Fibroblast of upper back skin (primary cell): ENCODE measurements at regions not wholly inside any gene's neighbourhood (a gene's known extent, or its start where the extent isn't known, plus 50 kb on each side); places are given as distances from the start of the nearest gene placed in this dataset.
"Not testable (repeated sequence)": the region's sequence is repeated elsewhere in the genome, so short reads cannot be mapped to it uniquely, and the experiment has no call there.

Experiments
- DNase-seq: peaks from one replicate; pipeline ENCODE4 v3.0.0-alpha.2; 2013

DNA sequence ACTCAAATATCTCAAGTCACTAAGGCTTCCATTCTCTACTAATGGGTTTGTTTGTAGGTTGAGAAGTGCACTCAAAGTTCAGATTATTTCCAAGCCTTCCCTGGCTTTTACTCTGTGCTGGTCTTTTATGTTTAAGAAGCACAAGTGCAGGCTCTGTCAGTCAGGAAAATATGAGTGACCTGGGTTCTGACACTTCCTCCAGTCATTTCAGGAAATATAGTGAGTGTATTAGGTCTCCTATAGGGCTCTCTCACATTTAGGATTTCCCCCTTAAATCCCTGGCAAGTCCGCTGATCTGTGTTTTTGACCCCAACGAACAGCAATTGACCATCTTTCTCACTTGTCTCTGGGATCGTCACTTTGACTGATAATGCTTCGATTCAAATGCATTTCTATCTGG is 210.2 kb downstream of the ARPP21 start:
- no peak for DNase-seq

DNA sequence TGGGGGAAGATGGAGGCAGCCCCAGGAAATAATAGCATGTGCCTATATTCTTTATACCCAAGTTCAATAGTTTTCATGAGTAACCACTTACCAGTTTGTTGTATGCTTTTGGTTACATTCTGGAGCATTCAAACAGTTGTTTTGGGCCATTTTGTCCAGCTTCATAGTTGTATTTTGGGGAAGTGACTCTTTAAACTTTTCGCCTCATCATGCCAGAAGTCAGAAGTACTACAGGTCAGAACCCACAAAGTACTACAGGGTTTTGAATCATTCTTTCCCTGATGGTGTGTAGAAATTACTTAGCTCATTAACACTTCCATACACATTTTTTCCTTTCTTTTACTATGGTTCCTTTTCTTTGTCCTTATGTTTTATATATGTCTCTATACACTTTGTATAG is 210.6 kb downstream of the ARPP21 start:
- no peak for DNase-seq

DNA sequence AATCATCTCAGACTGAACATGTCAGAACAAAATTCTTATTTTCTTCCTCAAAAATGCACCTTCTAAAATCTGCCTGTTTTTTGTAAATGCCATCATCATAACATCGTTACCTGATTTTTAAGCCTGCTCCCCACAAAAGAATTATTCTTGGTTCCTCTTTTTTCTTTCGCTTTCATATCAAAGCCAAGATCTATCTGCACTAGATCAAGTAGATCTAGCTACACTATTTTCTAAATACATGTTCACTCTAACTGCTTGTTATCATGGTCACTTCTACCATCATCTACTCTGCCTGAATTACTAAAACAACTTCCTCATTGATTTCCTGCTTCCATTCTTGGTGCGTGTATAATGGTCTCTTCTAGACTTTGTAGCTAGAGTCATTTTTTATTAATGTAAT is 217.7 kb downstream of the ARPP21 start:
- DNase-seq, result no peak

DNA sequence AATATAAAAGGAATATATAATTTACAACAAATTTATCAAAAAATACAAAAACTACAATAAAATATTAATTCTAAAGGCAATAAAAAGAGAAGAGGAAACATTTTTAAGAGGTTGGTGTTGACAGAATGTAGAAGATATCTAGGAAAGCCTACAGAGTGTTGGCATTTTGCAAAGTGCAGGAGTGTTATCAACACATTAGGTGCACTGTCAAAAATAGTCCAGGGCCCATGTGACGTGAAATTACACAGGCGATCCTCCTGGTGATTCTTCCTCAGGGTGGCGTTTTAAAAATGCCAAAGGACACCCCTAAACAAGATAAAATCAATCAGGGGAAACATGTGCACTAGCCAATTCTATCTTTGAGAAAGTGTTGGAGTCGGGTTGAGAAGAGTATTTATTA is 222.7 kb downstream of the ARPP21 start:
- DNase-seq, result no peak

DNA sequence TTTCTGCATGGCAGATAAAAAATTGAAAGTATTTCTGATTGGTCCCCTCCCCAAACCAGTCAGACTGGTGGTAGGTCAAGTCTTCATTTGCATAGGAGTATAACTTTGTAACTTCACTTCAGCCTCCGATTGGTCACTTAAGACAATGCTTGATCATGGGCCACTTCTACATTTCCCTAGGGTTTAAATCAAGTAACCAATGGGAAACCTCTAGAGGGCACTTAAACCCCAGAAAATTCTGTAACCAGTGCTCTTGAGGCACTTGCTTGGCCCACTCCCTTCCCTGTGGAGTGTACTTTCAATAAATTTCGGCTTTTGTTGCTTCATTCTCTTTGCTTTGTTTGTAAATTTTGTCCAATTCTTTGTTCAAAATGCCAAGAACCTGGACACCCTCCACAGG is 225.5 kb downstream of the ARPP21 start:
- DNase-seq, result no peak

DNA sequence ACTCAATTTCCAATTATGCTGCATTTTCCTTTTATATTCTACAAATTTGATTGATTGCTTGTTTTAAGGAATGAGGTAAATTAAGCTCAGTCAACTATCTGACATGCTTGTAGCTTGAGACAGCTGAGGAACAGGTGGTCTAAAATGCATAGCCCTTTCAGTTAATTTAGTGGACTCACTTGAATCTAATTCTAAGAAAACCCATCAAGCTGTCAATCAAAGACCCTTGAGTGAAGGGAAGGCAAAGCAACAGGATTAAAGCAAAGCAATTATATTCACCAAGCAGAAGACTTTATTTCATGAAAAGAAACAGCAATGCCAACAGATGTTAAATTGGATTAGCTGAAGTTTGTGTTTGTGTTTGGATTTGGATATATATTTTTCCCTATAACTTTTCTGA is 228.5 kb downstream of the ARPP21 start:
- DNase-seq, result no peak

DNA sequence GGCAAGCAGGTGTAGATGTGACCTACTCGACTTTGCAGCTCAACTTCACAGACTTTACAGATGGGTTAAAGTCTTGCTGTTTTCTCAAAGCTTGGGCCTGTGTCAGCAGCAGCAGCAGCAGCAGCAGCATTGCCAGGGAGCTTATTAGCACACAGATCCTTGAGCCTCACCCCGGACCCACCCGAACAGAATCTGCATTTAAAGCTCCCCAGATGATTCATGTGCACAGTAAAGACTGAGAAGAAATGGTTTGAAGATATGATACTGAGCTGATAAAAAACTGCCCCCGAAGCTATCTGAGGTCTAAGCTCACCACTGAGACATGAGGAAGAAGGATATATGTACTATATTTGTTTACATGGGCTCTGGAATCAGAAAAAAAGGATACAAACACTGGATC is 231.7 kb downstream of the ARPP21 start:
- DNase-seq, result no peak

DNA sequence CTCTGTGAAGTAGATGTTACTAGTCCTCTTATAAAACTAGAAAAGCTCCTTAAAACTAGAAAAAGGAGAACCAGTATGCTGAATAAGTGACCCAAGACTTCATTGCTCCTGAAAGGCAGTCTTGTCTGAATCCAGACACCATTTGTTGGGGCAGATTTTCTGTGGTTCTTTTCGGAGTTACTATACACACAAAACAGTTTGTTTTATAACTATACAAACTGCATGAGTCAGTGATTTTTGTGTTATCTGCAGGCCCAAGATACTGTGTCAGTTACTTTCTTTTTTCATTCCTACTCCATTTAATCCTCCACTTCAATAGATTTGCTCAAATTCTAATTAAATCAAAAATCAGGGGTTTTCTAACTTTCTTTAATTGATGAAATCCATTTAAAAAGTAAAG is 244.6 kb downstream of the ARPP21 start:
- DNase-seq, result no peak

DNA sequence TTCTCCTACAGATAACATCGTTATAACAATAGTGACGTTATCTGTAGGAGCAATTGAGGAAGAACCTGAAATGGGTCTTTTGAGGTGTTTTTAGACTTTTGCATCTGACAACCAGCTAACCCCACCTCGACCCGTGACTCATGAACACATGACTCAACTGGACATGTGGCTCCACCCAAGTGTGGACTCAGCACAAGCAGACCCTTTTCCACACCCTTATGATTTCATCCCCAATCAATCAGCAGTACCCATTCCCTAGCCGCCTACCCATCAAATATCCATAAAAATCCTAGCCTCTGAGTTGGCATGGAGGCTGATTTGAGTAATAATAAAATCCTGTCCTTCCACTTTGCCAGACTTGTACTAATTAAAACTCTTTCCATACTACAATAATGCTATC is 255.4 kb downstream of the ARPP21 start:
- no peak for DNase-seq

DNA sequence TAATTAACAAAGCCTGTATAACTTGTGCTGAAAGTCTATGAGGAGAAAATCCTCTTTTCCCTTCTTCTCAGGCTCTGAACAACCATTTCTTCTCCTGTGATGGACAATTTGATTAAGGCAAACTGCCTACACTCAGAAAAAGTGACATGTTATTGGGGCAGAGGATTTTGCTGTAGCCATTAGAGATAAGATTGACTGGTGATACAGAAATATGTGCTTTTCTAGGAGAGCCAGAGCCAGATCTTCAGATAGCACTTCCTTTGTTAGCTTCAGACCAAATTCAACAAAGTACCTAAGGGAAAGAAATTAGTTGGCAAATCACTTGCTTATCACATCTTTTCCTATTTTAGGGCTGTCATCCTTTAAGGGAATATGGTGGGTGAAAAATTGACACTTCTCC is 259.9 kb downstream of the ARPP21 start:
- DNase-seq, result no peak

DNA sequence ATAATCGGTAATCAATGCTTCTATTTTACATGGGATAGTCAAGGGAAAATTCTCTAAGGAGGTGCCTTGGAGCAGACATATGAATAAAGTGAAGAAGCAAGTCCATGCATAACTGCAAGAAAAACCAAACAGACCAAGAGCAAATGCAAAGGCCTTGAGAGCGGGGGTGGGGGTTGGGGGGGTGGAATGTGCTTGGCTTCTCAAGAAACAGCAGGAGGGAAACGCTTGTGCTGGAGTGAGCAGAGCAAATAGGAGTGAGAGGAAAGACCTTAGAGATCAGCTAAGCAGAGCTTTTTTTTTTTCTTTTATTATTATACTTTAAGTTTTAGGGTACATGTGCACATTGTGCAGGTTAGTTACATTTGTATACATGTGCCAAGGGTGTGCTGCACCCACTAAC is 260.8 kb downstream of the ARPP21 start:
- DNase-seq, result no peak

DNA sequence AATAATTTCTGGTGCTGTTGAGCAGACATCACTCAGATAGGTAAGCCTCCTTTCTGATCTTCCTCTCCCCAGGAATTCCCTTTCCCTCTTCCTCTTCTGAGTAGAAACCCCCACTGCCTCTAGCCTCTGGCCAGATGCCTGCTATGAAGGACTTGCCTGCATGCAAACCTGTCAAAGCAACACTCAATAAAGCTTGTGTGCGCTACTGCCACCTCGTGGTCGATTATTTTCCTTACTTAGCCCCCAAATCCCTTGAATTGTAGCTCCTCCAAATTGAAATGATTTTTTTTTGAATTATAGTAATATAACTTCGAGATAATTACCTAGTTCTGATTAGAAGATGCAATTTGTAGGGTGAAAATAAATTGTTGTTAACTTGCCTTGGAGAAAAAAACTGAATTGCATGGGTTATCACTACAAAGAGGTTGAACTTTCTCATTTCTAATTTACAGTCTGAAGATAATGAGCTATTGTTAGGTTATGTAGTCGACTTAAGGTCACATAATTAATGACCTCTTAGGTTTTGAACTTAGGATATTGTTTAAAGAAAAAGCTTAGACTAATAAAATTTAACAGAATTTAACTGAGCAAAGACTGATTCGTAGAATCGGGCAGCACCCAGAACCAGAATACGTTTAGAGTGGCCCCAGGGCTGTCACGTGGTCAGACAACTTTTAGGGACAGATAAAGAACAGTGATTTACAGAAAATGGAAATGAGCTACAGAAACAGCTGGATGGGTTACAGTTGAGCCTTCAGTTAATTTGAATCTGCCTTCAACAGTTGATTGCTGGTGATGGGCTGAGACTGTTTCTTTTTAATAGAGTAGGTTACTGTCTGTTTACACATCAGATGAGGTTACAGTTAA is 269.3 kb downstream of the ARPP21 start:
- peak; percentile 68 for DNase-seq

DNA sequence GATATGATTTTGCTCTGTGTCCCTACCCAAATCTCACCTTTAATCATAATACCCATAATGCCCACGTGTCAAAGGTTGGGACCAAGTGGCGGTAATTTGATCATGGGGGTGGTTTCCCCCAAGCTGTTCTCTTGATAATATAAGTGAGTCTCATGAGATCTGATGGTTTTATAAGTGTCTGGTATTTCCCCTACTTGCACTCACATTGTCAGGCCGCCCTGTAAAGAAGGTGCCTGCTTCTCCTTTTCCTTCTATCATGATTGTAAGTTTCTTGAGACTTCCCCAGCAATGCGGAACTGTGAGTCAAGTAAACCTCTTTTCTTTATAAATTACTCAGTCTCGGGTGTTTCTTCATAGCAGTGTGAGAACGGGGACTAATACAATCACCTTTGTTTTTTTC is 279.8 kb downstream of the ARPP21 start:
- no peak for DNase-seq

DNA sequence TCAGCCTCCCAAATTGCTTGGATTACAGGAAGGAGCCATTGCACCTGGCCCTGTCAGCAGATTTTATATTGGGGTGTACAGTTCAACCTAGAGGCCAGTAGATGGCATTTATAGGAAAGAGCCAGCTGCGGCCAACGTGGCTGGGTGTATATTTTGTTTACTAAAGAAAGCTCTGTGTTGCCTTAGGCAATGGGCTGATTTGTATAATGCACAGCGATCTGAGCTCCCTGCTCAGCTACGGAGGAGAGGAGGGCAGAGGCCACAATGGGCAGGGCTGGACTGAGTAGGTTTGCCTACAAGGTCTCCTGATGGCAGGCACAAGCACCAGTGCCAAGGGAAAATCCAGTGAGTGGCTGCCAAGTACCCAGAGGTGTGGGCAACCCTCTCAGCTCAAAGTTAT is 282.4 kb downstream of the ARPP21 start:
- DNase-seq, result no peak

DNA sequence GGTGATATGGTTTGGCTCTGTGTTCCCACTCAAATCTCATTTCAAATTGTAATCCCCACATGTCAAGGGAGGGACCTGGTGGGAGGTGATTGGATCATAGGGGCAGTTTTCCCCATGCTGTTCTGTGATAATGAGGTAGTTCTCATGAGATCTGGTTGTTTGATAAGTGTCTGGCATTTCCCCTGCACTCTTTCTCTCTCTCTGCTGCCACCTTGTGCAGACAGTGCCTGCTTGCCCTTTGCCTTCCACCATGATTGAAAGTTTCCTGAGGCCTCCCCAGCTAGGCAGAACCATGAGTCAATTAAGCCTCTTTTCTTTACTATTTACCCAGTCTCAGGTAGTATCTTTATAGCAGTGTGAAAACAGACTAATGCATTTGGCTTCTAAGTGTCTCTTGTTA is 284.7 kb downstream of the ARPP21 start:
- not testable (repeated sequence) for DNase-seq

DNA sequence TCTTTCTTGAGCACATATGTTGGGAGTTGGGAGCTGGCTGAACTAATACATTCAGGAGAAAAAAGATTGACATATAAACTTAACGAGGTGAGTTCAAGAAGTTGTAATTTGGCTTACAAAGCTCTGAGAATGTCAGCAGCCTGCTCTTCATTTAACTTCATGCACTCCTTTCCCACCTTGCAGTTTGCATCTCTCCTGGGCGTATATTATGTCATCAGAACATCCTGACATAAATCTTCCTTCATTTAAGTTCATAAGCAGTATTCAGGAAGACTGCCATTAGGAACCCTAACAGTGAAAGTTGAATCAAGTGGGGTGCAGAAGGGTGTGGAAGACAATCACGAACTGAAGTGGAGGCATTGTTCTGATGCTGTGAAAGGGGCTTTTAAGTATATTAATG is 288.1 kb downstream of the ARPP21 start:
- DNase-seq, result no peak

DNA sequence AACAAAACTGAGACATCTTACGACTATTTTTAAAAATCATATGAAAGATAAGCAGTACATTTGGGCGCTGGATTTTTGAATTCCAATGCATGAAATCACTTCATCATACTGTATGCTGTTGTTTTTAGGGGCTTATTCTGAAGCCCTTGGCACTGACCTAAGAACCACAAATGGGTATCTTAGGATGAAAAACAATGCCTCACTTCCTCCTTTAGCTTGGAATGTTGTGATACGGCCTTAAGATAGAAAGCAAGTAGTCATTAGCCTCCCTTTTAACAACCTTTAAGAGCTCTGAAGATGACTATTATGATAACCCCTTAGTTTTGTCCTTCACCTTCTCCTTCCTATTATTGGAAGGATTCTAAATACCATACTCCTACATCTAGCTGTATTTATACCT is 289.8 kb downstream of the ARPP21 start:
- peak; percentile 28 for DNase-seq

DNA sequence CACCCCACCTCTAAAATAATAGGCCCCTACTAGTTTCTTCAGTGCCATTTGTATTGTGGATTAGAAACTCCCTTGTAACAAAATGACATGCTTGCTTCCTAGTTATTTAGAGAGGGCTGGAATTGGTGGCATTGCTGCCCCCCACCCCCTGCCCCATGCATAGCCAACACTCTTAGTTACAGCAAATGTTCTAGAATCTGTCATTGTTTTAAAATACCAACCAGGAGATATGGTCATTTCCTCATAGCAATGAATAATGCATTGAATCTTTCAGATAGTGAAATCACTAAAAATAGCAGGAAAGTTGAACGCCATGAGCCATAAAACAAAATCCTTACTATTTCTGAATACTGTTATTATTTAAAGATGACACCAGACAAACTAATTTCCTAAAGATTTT is 292.5 kb downstream of the ARPP21 start:
- peak; percentile 7 for DNase-seq

DNA sequence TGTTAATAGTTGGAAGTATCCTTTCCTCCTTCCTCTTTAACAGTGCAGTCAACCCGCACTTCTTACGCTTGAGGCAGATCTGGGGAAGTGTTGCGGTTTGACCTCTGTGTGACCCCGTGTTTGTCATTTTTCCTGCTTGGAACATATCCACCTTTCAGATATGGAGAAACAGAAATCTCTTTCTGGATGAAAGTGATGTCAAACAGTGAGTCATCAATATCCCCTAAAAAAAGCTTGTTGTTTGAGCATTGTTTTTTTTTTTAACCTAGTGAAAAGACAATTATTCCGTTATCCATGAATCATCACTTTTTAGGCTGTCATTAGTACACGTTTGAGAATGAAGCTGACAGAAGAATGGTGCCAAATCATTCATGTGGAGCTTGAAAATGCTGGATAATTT is 293.7 kb downstream of the ARPP21 start:
- DNase-seq, result peak; percentile 80

DNA sequence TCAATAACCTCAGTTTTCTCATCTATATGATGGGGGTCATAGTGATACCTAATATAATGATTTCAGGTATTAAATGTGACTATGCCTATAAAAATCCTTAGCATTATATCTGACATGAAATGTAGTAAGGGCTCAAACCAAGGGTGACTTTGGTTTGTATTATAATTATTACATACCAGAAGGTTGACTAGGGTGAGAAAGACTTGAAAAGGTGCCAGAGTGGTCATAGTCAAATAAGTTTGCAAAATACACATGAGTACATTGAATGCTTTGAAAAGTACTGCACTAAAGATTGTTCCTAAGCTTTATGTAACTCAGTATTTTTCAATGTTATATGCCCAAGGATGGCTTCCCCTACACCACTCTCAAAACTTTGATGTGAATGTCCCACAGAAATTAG is 297.2 kb downstream of the ARPP21 start:
- DNase-seq, result peak; percentile 62

DNA sequence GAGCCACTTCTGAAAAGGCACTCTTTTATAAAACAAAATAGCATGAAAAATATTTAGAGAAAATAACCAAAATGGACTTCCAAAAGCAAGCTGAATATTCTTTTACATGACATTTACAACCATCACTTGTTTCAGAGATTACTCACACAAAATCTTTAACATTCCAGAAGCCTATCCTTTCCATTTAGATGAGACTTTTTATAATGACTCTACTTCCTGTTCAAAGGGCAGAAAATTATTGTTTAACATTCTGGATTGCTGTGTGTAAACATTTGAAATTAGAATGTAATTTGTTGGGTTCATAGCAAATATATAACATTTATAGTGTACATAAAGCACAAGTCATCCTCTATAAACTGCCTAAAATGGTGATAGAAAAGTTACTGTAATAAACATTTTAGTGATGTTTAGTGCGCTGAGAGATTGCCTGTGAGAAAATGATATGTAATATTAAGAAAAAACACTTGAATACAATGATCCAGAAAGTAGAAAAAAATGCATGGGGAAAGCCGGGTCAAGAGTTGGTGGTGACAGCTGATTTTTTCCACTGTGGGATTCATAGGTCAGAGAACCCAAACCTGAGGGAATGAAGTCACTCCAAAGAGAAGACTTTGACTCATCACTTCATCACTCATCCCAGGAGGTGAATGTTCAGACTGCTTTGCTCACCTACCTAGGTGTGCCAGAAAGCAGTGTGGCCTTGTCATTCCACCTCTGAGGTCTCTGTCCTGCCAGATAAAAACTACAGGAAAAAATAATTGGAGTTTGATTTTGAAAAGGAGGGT is 305.8 kb downstream of the ARPP21 start:
- DNase-seq, result peak; percentile 32

DNA sequence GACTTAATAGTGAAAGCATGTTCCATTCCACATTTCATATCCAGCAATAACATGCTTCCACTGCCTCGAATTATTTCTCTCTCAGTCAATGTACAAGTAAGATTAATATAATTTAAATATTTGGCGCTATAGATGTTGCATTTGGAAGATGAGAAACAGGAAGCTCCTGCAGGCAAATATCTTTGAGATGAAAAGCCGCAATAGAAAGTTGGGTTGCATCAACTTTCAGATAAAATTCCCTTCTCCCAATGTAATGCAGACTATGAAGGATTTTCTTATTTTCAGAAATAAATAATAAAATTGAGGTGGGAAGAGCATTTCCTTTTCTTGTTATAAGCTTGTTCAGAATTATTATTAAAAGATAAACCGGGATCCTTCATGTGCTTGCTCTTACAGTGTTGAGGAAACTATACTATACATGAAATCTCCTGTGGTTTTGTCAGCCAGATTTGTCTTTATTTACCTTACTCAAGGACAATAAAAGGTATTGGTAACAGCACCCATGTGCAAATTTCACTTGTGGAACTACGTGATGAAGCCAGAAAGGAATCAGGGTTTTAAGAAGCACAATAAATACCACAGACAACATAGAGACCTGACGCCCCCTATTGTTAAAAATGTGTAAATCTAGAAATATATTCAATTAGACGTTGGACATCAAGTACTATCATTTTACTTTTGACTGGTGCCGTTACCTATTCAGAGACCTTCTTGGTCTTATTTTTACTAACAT is 307.0 kb downstream of the ARPP21 start:
- DNase-seq, result peak; percentile 44

DNA sequence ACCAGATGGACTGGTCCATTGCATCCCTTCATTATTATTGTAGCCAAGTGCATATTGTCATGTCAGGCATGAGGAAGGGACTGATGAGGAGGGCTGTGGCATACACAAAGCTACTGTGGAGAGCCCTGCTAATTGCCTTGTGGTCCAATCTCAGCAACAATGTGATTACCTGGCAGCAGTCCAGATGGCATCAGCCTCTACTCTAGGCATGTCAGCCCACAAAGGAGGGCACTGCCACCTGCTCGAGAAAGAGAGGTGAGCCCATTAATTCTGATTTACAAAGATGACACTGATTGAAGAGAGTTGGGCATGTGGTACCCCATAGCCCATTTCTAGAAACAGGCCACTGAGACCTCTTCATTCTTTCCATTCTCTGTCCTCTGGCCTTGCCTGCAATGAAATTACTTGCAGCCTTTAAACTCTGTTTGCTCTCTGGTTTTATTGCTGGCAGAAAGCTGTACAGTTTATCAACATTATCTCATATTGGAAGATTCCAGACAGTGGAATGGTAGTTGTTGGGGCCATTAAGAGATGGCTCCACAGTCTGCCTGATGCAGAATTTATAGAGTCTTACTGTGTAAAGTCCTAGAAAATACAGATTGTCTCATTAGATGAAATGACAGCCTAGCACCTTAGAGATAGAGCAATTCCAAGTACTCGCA is 307.7 kb downstream of the ARPP21 start:
- no peak for DNase-seq
